GM12874 (cell line): ENCODE measurements at regions not wholly inside any gene's neighbourhood (a gene's known extent, or its start where the extent isn't known, plus 50 kb on each side); places are given as distances from the start of the nearest gene placed in this dataset.

Experiments
- CTCF ChIP-seq: IDR thresholded peaks from 2 replicates; pipeline ENCODE4 v1.5.1; 2011; ENCODE audit warnings: low read depth, mild to moderate bottlenecking, control low read depth, low read length, moderate library complexity; ENCODE audit not compliant: insufficient read depth

DNA sequence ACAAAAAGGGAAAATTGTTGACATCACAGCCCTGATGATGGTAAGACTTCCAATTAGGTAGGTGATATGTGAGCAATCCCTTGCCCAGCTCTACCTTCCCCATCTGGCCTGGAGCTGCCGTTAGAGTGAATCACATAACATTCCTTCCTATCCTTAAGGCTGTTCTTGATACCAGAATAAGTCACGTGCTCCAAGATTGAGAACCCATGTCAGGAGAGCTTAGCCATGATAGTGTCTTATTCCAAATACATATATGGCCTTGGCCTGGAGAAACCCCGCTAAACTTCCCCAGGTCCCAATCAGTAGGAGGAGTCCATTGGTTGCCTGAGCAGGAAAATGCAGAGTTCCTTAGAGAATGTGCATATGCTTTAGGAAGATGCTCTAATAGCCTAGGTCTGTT is 70.0 kb upstream of the ACVR2A start:
- TF ChIP-seq CTCF, result no peak

- TF ChIP-seq CTCF, result no peak
These were observed 71.3 kb upstream of the ACVR2A start for GRCh38 chr2:147773479-147773878.

DNA sequence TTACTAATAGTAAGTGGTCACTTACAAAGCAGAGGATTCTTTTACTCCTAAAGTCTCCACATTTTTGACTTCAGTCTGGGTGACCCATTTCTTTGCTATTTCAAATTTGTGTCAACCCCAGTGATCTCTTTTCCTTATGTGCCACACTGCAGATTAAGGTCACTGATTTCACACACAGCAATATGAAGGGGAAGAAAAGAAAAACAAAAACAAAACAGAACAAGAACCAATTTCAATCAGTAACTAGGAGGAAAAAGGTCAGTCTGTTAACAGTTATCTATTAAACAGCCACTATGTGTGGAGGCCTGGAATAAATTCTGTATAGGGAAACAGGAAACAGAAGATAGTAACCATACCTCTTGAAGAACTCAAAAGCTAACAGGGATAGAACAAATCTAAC is 72.0 kb upstream of the ACVR2A start:
- no peak for TF ChIP-seq CTCF

DNA sequence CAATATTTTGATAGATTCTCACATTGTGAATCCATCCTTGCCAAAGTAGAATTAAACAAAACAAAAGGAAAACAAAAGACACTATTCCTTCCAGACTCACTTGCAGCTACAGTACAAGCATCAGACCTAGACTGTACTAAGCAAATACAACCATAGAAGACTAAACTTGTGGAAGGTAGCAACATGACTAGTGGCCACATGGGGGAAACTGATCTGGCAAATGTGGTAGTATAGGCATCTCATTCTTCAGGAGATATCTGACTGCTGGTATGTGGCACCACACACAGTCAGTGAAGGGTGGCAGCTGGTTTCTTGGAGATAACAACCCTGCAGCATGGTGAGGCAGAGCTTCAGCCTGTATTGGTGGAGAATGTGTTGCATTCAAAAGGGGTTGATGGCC is 81.0 kb upstream of the ACVR2A start:
- TF ChIP-seq CTCF, result no peak

DNA sequence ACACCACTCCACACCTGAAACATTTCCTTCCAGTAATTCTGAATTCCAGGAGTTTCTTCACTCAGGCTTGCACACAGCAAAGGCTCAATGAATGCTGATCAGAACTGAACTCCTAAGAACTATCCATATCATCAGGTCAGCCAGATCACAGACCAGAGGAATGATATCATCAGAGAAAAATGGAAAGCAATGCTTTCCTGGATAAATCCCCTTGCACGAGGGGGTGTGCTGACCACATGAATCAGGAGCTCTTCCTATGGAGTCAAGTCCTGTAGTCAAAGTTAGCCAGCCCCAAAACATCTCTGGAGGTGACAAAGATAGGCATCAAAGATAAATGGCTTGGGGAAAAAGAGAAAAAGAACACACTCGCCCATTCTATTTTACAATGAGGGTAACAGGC is 83.8 kb upstream of the ACVR2A start:
- TF ChIP-seq CTCF, result no peak

DNA sequence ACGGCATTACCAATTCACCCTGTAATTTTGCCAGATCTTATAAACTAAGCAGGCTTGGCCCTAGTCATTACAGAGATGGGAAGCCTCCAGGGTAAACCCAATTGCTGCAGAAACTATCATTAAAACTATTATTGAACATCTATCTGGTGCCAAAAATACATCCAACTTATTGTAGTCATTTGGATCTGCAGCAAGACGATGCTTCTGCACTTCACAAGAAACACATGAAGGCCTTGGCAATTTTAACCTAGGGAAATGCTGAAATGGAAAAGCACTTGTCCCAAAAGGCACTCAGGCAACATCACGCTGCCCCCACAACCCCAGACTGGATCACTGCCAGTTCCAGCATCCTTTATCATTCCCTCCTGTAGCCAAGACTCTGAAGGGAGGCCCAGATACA is 85.3 kb upstream of the ACVR2A start:
- TF ChIP-seq CTCF, result no peak

DNA sequence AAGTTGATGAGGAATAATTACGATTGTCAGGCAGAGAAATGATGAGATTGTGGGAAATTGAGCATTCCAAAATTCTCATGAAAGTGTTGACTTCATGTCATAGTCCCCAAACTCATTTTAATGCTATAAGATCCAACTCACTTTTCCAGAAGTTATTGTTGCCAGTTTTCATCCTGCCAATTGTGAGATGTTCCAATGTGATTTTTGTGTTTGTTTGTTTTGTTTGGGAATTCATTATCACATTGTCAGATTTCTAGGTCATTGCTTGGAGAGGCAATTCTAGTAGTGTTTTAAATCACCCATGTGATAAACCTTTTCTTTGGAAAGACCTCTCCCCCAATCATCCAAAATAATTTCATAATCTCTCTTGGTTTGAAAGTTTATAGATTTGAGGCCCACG is 86.0 kb upstream of the ACVR2A start:
- TF ChIP-seq CTCF, result no peak

DNA sequence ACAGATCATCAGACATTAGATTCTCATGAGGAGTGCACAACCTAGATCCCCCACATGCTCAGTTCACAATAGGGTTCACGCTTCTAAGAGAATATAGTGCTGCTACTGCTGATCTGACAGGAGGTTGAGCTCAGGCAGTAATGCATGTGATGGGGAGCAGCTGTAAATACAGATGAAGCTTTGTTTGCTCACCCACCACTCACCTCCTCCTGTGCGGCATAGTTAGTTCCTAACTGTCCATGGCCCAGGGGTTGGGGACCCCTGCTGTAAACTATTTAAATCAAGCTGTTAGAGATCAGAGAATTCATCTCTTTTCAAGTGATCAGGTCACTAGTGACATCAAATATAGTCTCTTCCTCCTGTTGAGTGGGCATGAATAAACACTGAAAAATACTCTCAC is 88.8 kb upstream of the ACVR2A start:
- TF ChIP-seq CTCF, result no peak
